Loucy (cell line): ENCODE measurements at regions not wholly inside any gene's neighbourhood (a gene's known extent, or its start where the extent isn't known, plus 50 kb on each side); places are given as distances from the start of the nearest gene placed in this dataset.

Experiments used
- CTCF ChIP-seq: fragments of 200-600 bp; sonication (generic); conservative IDR thresholded peaks from 2 replicates; pipeline ENCODE4 v1.5.1; 2014; ENCODE audit warnings: mild to moderate bottlenecking, antibody characterized with exemption, low read length
- EZH2phosphoT487 ChIP-seq: fragments of 200-600 bp; IDR thresholded peaks from 2 replicates; pipeline ENCODE4 v1.6.1; 2018; ENCODE audit warnings: antibody characterized with exemption, mild to moderate bottlenecking, moderate library complexity, borderline replicate concordance

GRCh38 chr5:116722651-116723050, 148.0 kb upstream of the SEMA6A start:
- TF ChIP-seq CTCF (no peak), EZH2phosphoT487 (no peak)
